Caco-2 (cell line): ENCODE measurements at regions not wholly inside any gene's neighbourhood (a gene's known extent, or its start where the extent isn't known, plus 50 kb on each side); places are given as distances from the start of the nearest gene placed in this dataset.
"Not testable (repeated sequence)": the region's sequence is repeated elsewhere in the genome, so short reads cannot be mapped to it uniquely, and the experiment has no call there.

Source experiments
- BruUV-seq: library from RNA; stranded (reverse); fragments of 400-500 nt; replicated peaks from 2 replicates; lab custom pipeline; 2021; lab: Mats Ljungman, UMichigan
- CTCF ChIA-PET: fragments of 300-600 bp; sonication (Branson Sonifier 250); formaldehyde crosslinking; loops from one replicate; lab custom pipeline; 2022; ENCODE audit warnings: antibody characterized with exemption; lab: Charles Lee
- POLR2A ChIA-PET: fragments of 300-600 bp; sonication (Branson Sonifier 250); formaldehyde crosslinking; loops from one replicate; lab custom pipeline; 2022; ENCODE audit warnings: antibody characterized with exemption; lab: Charles Lee
- DNase-seq, 2 experiments: peaks; one replicate each; pipeline versions ENCODE4 v3.0.0 to v3.0.0-alpha.2; 2020 to 2022
- H3K27me3 ChIP-seq: replicated peaks from 2 replicates; pipeline ENCODE4 v1.6.0; 2011; ENCODE audit warnings: low read length; ENCODE audit not compliant: control insufficient read depth, insufficient read depth
- H3K36me3 ChIP-seq: 2 replicates; pipeline ENCODE4 v1.5.1; 2011; ENCODE audit warnings: low read length; ENCODE audit not compliant: control insufficient read depth, insufficient read depth
- H3K4me1 ChIP-seq: fragments of 250-450 bp; sonication (Bioruptor Pico); 2 replicates; pipeline ENCODE4 v1.5.1; 2020; ENCODE audit warnings: mild to moderate bottlenecking
- H3K4me3 ChIP-seq: 2 replicates; pipeline ENCODE4 v1.5.1; 2011; ENCODE audit warnings: low read depth, mild to moderate bottlenecking, control low read depth, low read length
- H3K9me3 ChIP-seq: fragments of 250-450 bp; sonication (Bioruptor Pico); 2 replicates; pipeline ENCODE4 v1.5.1; 2020; ENCODE audit warnings: mild to moderate bottlenecking, moderate library complexity
- H3K27ac Mint-ChIP-seq: one replicate; pipeline ENCODE4 v1.8.0; 2022; ENCODE audit warnings: mixed read lengths; ENCODE audit not compliant: unreplicated experiment
- H3K27me3 Mint-ChIP-seq: one replicate; pipeline ENCODE4 v1.8.0; 2022; ENCODE audit warnings: mixed read lengths; ENCODE audit not compliant: insufficient read depth, unreplicated experiment
- H3K36me3 Mint-ChIP-seq: one replicate; pipeline ENCODE4 v1.8.0; 2022; ENCODE audit warnings: mild to moderate bottlenecking, mixed read lengths; ENCODE audit not compliant: insufficient read depth, unreplicated experiment
- H3K4me1 Mint-ChIP-seq: one replicate; pipeline ENCODE4 v1.8.0; 2022; ENCODE audit warnings: low read depth, mixed read lengths; ENCODE audit not compliant: unreplicated experiment
- H3K4me3 Mint-ChIP-seq: one replicate; pipeline ENCODE4 v1.8.0; 2022; ENCODE audit warnings: mild to moderate bottlenecking, moderate library complexity, mixed read lengths; ENCODE audit not compliant: unreplicated experiment
- H3K9me3 Mint-ChIP-seq: one replicate; pipeline ENCODE4 v1.8.0; 2022; ENCODE audit warnings: mixed read lengths; ENCODE audit not compliant: unreplicated experiment
- CTCF ChIP-seq, 2 experiments: fragments of 200-600 bp in 1 of 2; IDR thresholded peaks; 1 replicate in 1 of 2; 2 replicates in 1 of 2; pipeline versions ENCODE4 v1.5.1 to v1.8.0; 2011 to 2022; ENCODE audit warnings: antibody characterized with exemption in 1 of 2, control low read depth in 1 of 2, inconsistent platforms in 1 of 2, low read depth in 1 of 2, low read length in 1 of 2, mild to moderate bottlenecking in 1 of 2, moderate library complexity in 1 of 2; ENCODE audit not compliant: insufficient read depth in 1 of 2, severe bottlenecking in 1 of 2, unreplicated experiment in 1 of 2
- intact Hi-C: fragments of 100-400 bp; cut with micrococcal nuclease; formaldehyde crosslinking; loops from one replicate; pipeline ENCODE4 v1.10.0; 2022; ENCODE audit not compliant: unreplicated experiment

- CTCF ChIA-PET = no interaction called here
- POLR2A ChIA-PET = no interaction called here
Measured at GRCh38 chr9:104993291-104993963, 65.5 kb upstream of the ABCA1 start.

GRCh38 chr9:104997536-104997935 is 69.6 kb upstream of the ABCA1 start:
- no peaks in the 10 kb centered on the region for H3K27me3 ChIP-seq
- no peak for DNase-seq
- H3K4me3 Mint-ChIP-seq = no peak overlapping the region
- intact Hi-C loops = no loop called here
- POLR2A ChIA-PET = no interaction called here
- no TSS peak for BruUV-seq
- TF ChIP-seq CTCF (IDR thresholded peaks at IDR 0.05; ENCODE audit: insufficient read depth in 1 of 2, low read depth in 1 of 2, low read length in 1 of 2, severe bottlenecking in 1 of 2, unreplicated experiment in 1 of 2) = no peak
- no peak overlapping the region for H3K4me3 ChIP-seq
- no peaks in the 10 kb centered on the region for H3K9me3 Mint-ChIP-seq
- H3K36me3 ChIP-seq = no peaks in the 10 kb centered on the region
- peaks cover 15% of the 10 kb centered on the region for H3K4me1 ChIP-seq
- peaks cover 9% of the 10 kb centered on the region for H3K4me1 Mint-ChIP-seq
- H3K36me3 Mint-ChIP-seq = no peaks in the 10 kb centered on the region
- no peak overlapping the region for H3K27ac Mint-ChIP-seq
- no peaks in the 10 kb centered on the region for H3K27me3 Mint-ChIP-seq
- H3K9me3 ChIP-seq = no peaks in the 10 kb centered on the region
- CTCF ChIA-PET = no interaction called here

More at GRCh38 chr9:104993291-104993963, 65.5 kb upstream of the ABCA1 start:
- Histone ChIP-seq H3K36me3 (no peaks in the 10 kb centered on the region), H3K4me1 (peaks cover 29% of the 10 kb centered on the region), H3K27me3 (no peaks in the 10 kb centered on the region), H3K4me3 (no peak overlapping the region), H3K9me3 (no peaks in the 10 kb centered on the region)
- Mint-ChIP-seq H3K27me3 (no peaks in the 10 kb centered on the region), H3K4me1 (peaks cover 17% of the 10 kb centered on the region), H3K27ac (no peak overlapping the region), H3K4me3 (peak overlapping the region; percentile 96), H3K36me3 (no peaks in the 10 kb centered on the region), H3K9me3 (no peaks in the 10 kb centered on the region)
- intact Hi-C loops = loop anchor here (2.0 kb wide), 1 partner anchor 25 kb away; no protein-coding TSS in a partner anchor
- no peak for TF ChIP-seq CTCF (IDR thresholded peaks at IDR 0.05; ENCODE audit: insufficient read depth in 1 of 2, low read depth in 1 of 2, low read length in 1 of 2, severe bottlenecking in 1 of 2, unreplicated experiment in 1 of 2)
- peak in 1 of 2 experiments; percentile 38 for DNase-seq
- BruUV-seq = no TSS peak

GRCh38 chr9:104999136-104999535 is 71.2 kb upstream of the ABCA1 start:
- Mint-ChIP-seq H3K36me3 (no peaks in the 10 kb centered on the region), H3K4me3 (no peak overlapping the region), H3K27me3 (no peaks in the 10 kb centered on the region), H3K27ac (no peak overlapping the region), H3K9me3 (no peaks in the 10 kb centered on the region), H3K4me1 (no peaks in the 10 kb centered on the region)
- H3K4me3 ChIP-seq = no peak overlapping the region
- no peaks in the 10 kb centered on the region for H3K4me1 ChIP-seq
- DNase-seq = no peak
- no peaks in the 10 kb centered on the region for H3K27me3 ChIP-seq
- no peaks in the 10 kb centered on the region for H3K36me3 ChIP-seq
- ChIA-PET CTCF (no interaction called here), POLR2A (no interaction called here)
- intact Hi-C loops = no loop called here
- no TSS peak for BruUV-seq
- no peaks in the 10 kb centered on the region for H3K9me3 ChIP-seq
- TF ChIP-seq CTCF (IDR thresholded peaks at IDR 0.05; ENCODE audit: insufficient read depth in 1 of 2, low read depth in 1 of 2, low read length in 1 of 2, severe bottlenecking in 1 of 2, unreplicated experiment in 1 of 2) = no peak

GRCh38 chr9:105000529-105000928 is 72.6 kb upstream of the ABCA1 start:
- POLR2A ChIA-PET, H3K27me3 Mint-ChIP-seq, intact Hi-C loops, H3K27ac Mint-ChIP-seq, H3K9me3 ChIP-seq, BruUV-seq, H3K4me1 ChIP-seq, H3K9me3 Mint-ChIP-seq, H3K36me3 ChIP-seq, H3K36me3 Mint-ChIP-seq, H3K4me3 Mint-ChIP-seq, H3K4me3 ChIP-seq, H3K27me3 ChIP-seq, H3K4me1 Mint-ChIP-seq, DNase-seq: not testable (repeated sequence)
- CTCF ChIA-PET = interaction anchor here (0.8 kb wide), 1 partner anchor 74 kb away, joined by 3 read pairs; no protein-coding TSS in a partner anchor
